ENCODE measurements at regions not wholly inside any gene's neighbourhood (a gene's known extent, or its start where the extent isn't known, plus 50 kb on each side); places are given as distances from the start of the nearest gene placed in this dataset.

DNA sequence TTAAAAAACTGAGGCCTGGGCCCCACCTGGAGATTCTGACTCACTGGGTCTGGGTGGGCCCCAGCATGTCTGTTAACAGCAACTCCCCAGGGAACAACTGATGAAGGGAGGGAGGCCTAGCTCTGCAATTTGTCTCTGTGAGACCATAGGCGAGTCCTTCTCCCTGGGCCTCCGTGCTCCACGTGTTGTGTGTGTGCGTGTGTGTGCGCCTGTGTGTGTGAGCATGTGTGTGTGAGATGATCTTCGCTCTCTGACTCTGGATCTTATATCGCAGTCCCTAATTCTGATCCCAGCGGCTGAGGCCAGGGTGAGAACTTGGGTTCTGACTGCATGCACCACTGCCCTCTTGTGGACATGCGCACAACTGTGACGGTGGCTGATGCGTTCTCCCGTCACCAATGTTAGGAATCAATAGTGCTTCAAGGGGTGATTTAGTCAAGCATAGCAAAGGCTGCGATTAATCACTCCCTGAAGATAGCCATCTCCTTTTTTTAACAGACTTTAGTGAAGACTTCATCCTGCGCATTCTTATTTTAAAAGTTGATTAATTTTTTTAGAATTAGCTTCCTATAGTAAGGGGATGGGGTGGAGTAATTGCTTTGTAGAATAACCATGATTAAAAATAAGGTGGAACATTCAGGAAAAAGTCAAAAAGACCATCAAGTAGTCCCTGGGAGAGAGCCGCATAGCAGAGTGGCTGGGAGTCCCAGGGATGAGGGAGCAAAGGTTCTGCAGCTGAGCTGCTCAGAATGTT lies 62.4 kb upstream of the USP24 start:
- Histone ChIP-seq H2AFZ (ENCODE audit: low read length) (no peak overlapping the region), H2BK5ac (ENCODE audit: insufficient read length, low read length) (no peak overlapping the region), H3K79me2 (ENCODE audit: insufficient read depth, low read length) (no peaks in the 10 kb centered on the region), H3K14ac (ENCODE audit: insufficient read depth, low read length) (no peak overlapping the region), H2BK15ac (ENCODE audit: low read depth, low read length) (no peak overlapping the region), H4K8ac (replicated peaks; ENCODE audit: insufficient read length, low read depth, low read length) (no peak overlapping the region), H3K27ac (ENCODE audit: insufficient read length, low read depth, low read length) (no peak overlapping the region), H3K4me2 (ENCODE audit: insufficient read depth, insufficient read length, low read length) (no peak overlapping the region), H3K79me1 (ENCODE audit: insufficient read depth, low read depth, low read length, poor library complexity, severe bottlenecking) (no peaks in the 10 kb centered on the region), H2AK5ac (ENCODE audit: insufficient read length, low read length) (no peak overlapping the region), H4K5ac (ENCODE audit: insufficient read length, low read depth, low read length) (no peak overlapping the region), H2BK120ac (ENCODE audit: low read depth, low read length, poor library complexity, severe bottlenecking) (no peak overlapping the region), H3K56ac (ENCODE audit: insufficient read length, low read depth, low read length) (no peak overlapping the region), H2BK20ac (ENCODE audit: low read depth, low read length, poor library complexity, severe bottlenecking) (no peak overlapping the region), H3K23ac (ENCODE audit: insufficient read length, low read depth, low read length) (no peak overlapping the region), H4K20me1 (ENCODE audit: control insufficient read depth, insufficient read depth, insufficient read length) (no peaks in the 10 kb centered on the region), H3K23me2 (ENCODE audit: insufficient read length, low read depth, low read length, poor library complexity, severe bottlenecking) (no peaks in the 10 kb centered on the region), H3K18ac (ENCODE audit: insufficient read length, low read depth, low read length) (no peak overlapping the region), H3K4me1 (ENCODE audit: insufficient read depth, low read length) (no peaks in the 10 kb centered on the region), H3K9me3 (ENCODE audit: control insufficient read depth, low read depth, low read length) (no peaks in the 10 kb centered on the region), H2BK12ac (ENCODE audit: insufficient read length, low read depth, low read length) (no peak overlapping the region), H3T11ph (ENCODE audit: low read length) (no peak overlapping the region), H3K9ac (ENCODE audit: extremely low read depth, insufficient read length, low read length) (no peak overlapping the region), H3K27me3 (ENCODE audit: insufficient read depth, low read length) (no peaks in the 10 kb centered on the region), H3K4ac (ENCODE audit: low read depth, low read length) (no peak overlapping the region), H4K91ac (ENCODE audit: insufficient read length, low read depth, low read length) (no peak overlapping the region)
- Mint-ChIP-seq H3K9me3 (no peaks in the 10 kb centered on the region), H3K4me1 (peaks cover 17 to 23% of the 10 kb centered on the region in 2 experiments), H3K27ac (no peak overlapping the region; a peak in 1 of 7 replicates), H3K36me3 (ENCODE audit: insufficient read depth in 1 of 3, low read depth in 3 of 3) (no peaks in the 10 kb centered on the region), H3K27me3 (ENCODE audit: low read depth) (peaks cover 6% of the 10 kb centered on the region; the same call in 1 of the 2 replicates), H3K4me3 (no peak overlapping the region; a peak in 1 of 5 replicates)
- peak; percentile 89 for DNase-seq
- no CpG with 5 or more reads among the region's 15 CpGs for WGBS (ENCODE audit: extremely low coverage, insufficient read length, low lambda C conversion rate)
- TF ChIP-seq, protein P1, sequence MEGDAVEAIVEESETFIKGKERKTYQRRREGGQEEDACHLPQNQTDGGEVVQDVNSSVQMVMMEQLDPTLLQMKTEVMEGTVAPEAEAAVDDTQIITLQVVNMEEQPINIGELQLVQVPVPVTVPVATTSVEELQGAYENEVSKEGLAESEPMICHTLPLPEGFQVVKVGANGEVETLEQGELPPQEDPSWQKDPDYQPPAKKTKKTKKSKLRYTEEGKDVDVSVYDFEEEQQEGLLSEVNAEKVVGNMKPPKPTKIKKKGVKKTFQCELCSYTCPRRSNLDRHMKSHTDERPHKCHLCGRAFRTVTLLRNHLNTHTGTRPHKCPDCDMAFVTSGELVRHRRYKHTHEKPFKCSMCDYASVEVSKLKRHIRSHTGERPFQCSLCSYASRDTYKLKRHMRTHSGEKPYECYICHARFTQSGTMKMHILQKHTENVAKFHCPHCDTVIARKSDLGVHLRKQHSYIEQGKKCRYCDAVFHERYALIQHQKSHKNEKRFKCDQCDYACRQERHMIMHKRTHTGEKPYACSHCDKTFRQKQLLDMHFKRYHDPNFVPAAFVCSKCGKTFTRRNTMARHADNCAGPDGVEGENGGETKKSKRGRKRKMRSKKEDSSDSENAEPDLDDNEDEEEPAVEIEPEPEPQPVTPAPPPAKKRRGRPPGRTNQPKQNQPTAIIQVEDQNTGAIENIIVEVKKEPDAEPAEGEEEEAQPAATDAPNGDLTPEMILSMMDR (conservative IDR thresholded peaks at IDR 0.05), result peak; percentile 83

Data from H9 (cell line).